H1 (cell line): ENCODE measurements at regions not wholly inside any gene's neighbourhood (a gene's known extent, or its start where the extent isn't known, plus 50 kb on each side); places are given as distances from the start of the nearest gene placed in this dataset.

Experiments used
- CTCF ChIA-PET: fragments of 300-600 bp; sonication (Branson Sonifier 250); formaldehyde crosslinking; loops from one replicate; lab custom pipeline; 2021; ENCODE audit not compliant: partially characterized antibody; lab: Charles Lee
- POLR2A ChIA-PET: fragments of 300-600 bp; sonication (Branson Sonifier 250); formaldehyde crosslinking; loops from one replicate; lab custom pipeline; 2021; ENCODE audit warnings: inconsistent platforms; ENCODE audit not compliant: partially characterized antibody; lab: Charles Lee
- DNase-seq, 2 experiments: peaks; one replicate each; pipeline versions ENCODE4 v3.0.0 to v3.0.0-alpha.2; 2010 to 2022; ENCODE audit warnings: low spot score in 2 of 2, low read depth in 1 of 2, mixed read lengths in 1 of 2
- FAIRE-seq: peaks from 2 replicates; lab custom pipeline; 2011; peaks lifted over from hg19 to GRCh38; lab: Jason Lieb, UNC
- H2AFZ ChIP-seq: 2 replicates; pipeline ENCODE4 v1.8.1; 2012; ENCODE audit warnings: low read length, inconsistent platforms
- H2AK5ac ChIP-seq: 2 replicates; pipeline ENCODE4 v1.6.1; 2013; ENCODE audit warnings: low read depth, low read length
- H2BK120ac ChIP-seq: replicated peaks from 2 replicates; pipeline ENCODE3; 2013; ENCODE audit warnings: low read depth, low read length, inconsistent platforms
- H2BK12ac ChIP-seq: 2 replicates; pipeline ENCODE4 v1.6.1; 2013; ENCODE audit warnings: low read depth, low read length
- H2BK15ac ChIP-seq: 2 replicates; pipeline ENCODE4 v1.6.1; 2013; ENCODE audit warnings: low read length
- H2BK20ac ChIP-seq: 2 replicates; pipeline ENCODE4 v1.6.1; 2013; ENCODE audit warnings: low read length
- H2BK5ac ChIP-seq: 2 replicates; pipeline ENCODE4 v1.6.1; 2013; ENCODE audit warnings: low read depth, low read length
- H3K14ac ChIP-seq: 2 replicates; pipeline ENCODE4 v1.6.1; 2013; ENCODE audit warnings: inconsistent platforms; ENCODE audit not compliant: insufficient read length
- H3K18ac ChIP-seq: 2 replicates; pipeline ENCODE4 v1.6.1; 2013; ENCODE audit warnings: low read length; ENCODE audit errors: extremely low read depth
- H3K23ac ChIP-seq: 2 replicates; pipeline ENCODE4 v1.6.1; 2013; ENCODE audit warnings: inconsistent platforms; ENCODE audit not compliant: insufficient read length
- H3K23me2 ChIP-seq: 2 replicates; pipeline ENCODE4 v1.6.1; 2013; ENCODE audit warnings: low read depth, low read length
- H3K27ac ChIP-seq: 2 replicates; pipeline ENCODE4 v1.6.1; 2011; ENCODE audit warnings: low read depth, low read length, inconsistent platforms
- H3K27me3 ChIP-seq, 4 experiments: replicated peaks in 1 of 4; 1 replicate in 1 of 4; 2 replicates in 3 of 4; pipeline versions ENCODE4 v1.6.1 to v1.8.1; 2011 to 2013; ENCODE audit warnings: low read length in 3 of 4, mild to moderate bottlenecking in 3 of 4, inconsistent platforms in 2 of 4, mixed read lengths in 2 of 4, moderate library complexity in 1 of 4; ENCODE audit not compliant: control insufficient read depth in 3 of 4, insufficient read depth in 3 of 4; ENCODE audit errors: extremely low read depth in 1 of 4
- H3K36me3 ChIP-seq, 4 experiments: 2 replicates each; pipeline versions ENCODE4 v1.6.1 to v1.8.1; 2011 to 2013; ENCODE audit warnings: mild to moderate bottlenecking in 4 of 4, low read length in 3 of 4, moderate library complexity in 2 of 4, control low read depth in 1 of 4, inconsistent platforms in 1 of 4; ENCODE audit not compliant: insufficient read depth in 4 of 4, control insufficient read depth in 2 of 4
- H3K4ac ChIP-seq: replicated peaks from 2 replicates; pipeline ENCODE3; 2013; ENCODE audit warnings: low read length, low read depth, mixed read lengths, inconsistent platforms; ENCODE audit not compliant: insufficient read length
- H3K4me1 ChIP-seq, 4 experiments: replicated peaks in 1 of 4; 1 replicate in 1 of 4; 2 replicates in 3 of 4; pipeline versions ENCODE4 v1.6.1 to v1.8.1; 2011 to 2013; ENCODE audit warnings: low read length in 3 of 4, inconsistent platforms in 2 of 4, mixed read lengths in 1 of 4; ENCODE audit not compliant: insufficient read depth in 4 of 4, control insufficient read depth in 3 of 4
- H3K4me2 ChIP-seq, 2 experiments: 2 replicates each; pipeline versions ENCODE4 v1.6.1 to v1.8.1; 2011 to 2013; ENCODE audit warnings: low read depth in 2 of 2, low read length in 2 of 2, control low read depth in 1 of 2, inconsistent platforms in 1 of 2, mild to moderate bottlenecking in 1 of 2; ENCODE audit not compliant: insufficient read depth in 1 of 2
- H3K4me3 ChIP-seq, 4 experiments: fragments of 200-600, 300-600 bp in 1 of 4; sonication (generic), shearing (Covaris generic), sonication (Bioruptor Twin) in 1 of 4; 2 replicates each; pipeline versions ENCODE4 v1.5.1 to v1.8.1; 2011 to 2016; ENCODE audit warnings: low read length in 4 of 4, low read depth in 3 of 4, control low read depth in 2 of 4, inconsistent platforms in 2 of 4, mild to moderate bottlenecking in 2 of 4, mixed read lengths in 1 of 4, moderate library complexity in 1 of 4; ENCODE audit not compliant: insufficient read depth in 2 of 4; ENCODE audit errors: extremely low read depth in 1 of 4
- H3K56ac ChIP-seq: replicated peaks from 2 replicates; pipeline ENCODE3; 2013; ENCODE audit warnings: low read depth, mild to moderate bottlenecking, mixed read lengths, low read length, inconsistent platforms; ENCODE audit not compliant: insufficient read length
- H3K79me1 ChIP-seq: 2 replicates; pipeline ENCODE4 v1.6.1; 2013; ENCODE audit warnings: low read depth, low read length, control low read depth
- H3K79me2 ChIP-seq, 2 experiments: 2 replicates each; pipeline versions ENCODE4 v1.6.1 to v1.8.1; 2012 to 2013; ENCODE audit warnings: low read length in 2 of 2, mild to moderate bottlenecking in 2 of 2, inconsistent platforms in 1 of 2; ENCODE audit not compliant: insufficient read depth in 2 of 2, control insufficient read depth in 1 of 2
- H3K9ac ChIP-seq, 4 experiments: replicated peaks in 1 of 4; 1 replicate in 1 of 4; 2 replicates in 3 of 4; pipeline versions ENCODE4 v1.6.1 to v1.8.1; 2011 to 2013; ENCODE audit warnings: low read depth in 3 of 4, low read length in 3 of 4, control low read depth in 2 of 4, mild to moderate bottlenecking in 2 of 4, moderate library complexity in 2 of 4, inconsistent platforms in 1 of 4; ENCODE audit errors: extremely low read depth in 1 of 4
- H3K9me3 ChIP-seq, 2 experiments: 2 replicates each; pipeline versions ENCODE4 v1.6.1 to v1.8.1; 2012 to 2013; ENCODE audit warnings: mild to moderate bottlenecking in 2 of 2, moderate library complexity in 2 of 2, control low read depth in 1 of 2, inconsistent platforms in 1 of 2, low read depth in 1 of 2, low read length in 1 of 2, mixed read lengths in 1 of 2; ENCODE audit not compliant: insufficient read depth in 2 of 2
- H4K20me1 ChIP-seq, 2 experiments: replicated peaks in 1 of 2; 2 replicates each; pipeline versions ENCODE3 to v1.8.1; 2011 to 2013; ENCODE audit warnings: inconsistent platforms in 2 of 2, low read length in 2 of 2, mild to moderate bottlenecking in 1 of 2; ENCODE audit not compliant: insufficient read depth in 2 of 2, control insufficient read depth in 1 of 2
- H4K5ac ChIP-seq: 2 replicates; pipeline ENCODE4 v1.6.1; 2013; ENCODE audit warnings: low read length, low read depth, mixed read lengths, inconsistent platforms; ENCODE audit not compliant: insufficient read length
- H4K8ac ChIP-seq: 2 replicates; pipeline ENCODE4 v1.8.0; 2013; ENCODE audit warnings: mild to moderate bottlenecking, moderate library complexity, low read length, inconsistent platforms; ENCODE audit not compliant: insufficient read depth; ENCODE audit errors: extremely low read depth
- H4K91ac ChIP-seq: replicated peaks from 2 replicates; pipeline ENCODE3; 2013; ENCODE audit warnings: low read length, mixed read lengths, inconsistent platforms; ENCODE audit not compliant: insufficient read length
- EP300 ChIP-seq, 2 experiments: IDR thresholded peaks; 1 replicate in 1 of 2; 2 replicates in 1 of 2; pipeline ENCODE4 v1.6.1; 2011 to 2012; ENCODE audit warnings: low read depth in 2 of 2, low read length in 2 of 2, mild to moderate bottlenecking in 2 of 2, borderline replicate concordance in 1 of 2, inconsistent platforms in 1 of 2, moderate library complexity in 1 of 2
- WGBS, 2 experiments: shearing (Covaris generic) in 1 of 2; methylation state at CpG; one replicate each; pipeline versions ENCODE4 v1.1.6 to v1.1.7; 2013 to 2015; ENCODE audit warnings: low lambda C conversion rate in 2 of 2, mixed read lengths in 2 of 2, inconsistent platforms in 1 of 2, low coverage in 1 of 2, missing lambda C conversion rate in 1 of 2; ENCODE audit not compliant: insufficient replicate concordance in 2 of 2, insufficient coverage in 1 of 2, insufficient read length in 1 of 2; ENCODE audit errors: extremely low coverage in 1 of 2, missing lambda C conversion rate in 1 of 2; 5-methylcytosine and 5-hydroxymethylcytosine counted together

GRCh38 chr5:87948486-87948885 lies 320.2 kb downstream of the TMEM161B start:
- Histone ChIP-seq H3K27ac (no peak overlapping the region), H3K14ac (no peak overlapping the region), H3K4ac (no peak overlapping the region), H4K5ac (no peak overlapping the region)
- no peak for TF ChIP-seq EP300 (IDR thresholded peaks at IDR 0.05; ENCODE audit: borderline replicate concordance in 1 of 2, low read depth in 2 of 2, low read length in 2 of 2)
- TF ChIP-seq, all 59 proteins: peak for 0
- H2BK15ac ChIP-seq = no peak overlapping the region
- no peak overlapping the region for H3K23ac ChIP-seq
- no peak overlapping the region for H4K8ac ChIP-seq
- POLR2A ChIA-PET = no interaction called here
- no peak overlapping the region for H2AK5ac ChIP-seq
- H3K23me2 ChIP-seq = no peaks in the 10 kb centered on the region
- H3K4me1 ChIP-seq = peaks cover 2 to 12% (median 7%) of the 10 kb centered on the region in 4 experiments; a peak in 5 of 7 replicates
- CTCF ChIA-PET = no interaction called here
- FAIRE-seq (no peak), DNase-seq (no peak)
- no peaks in the 10 kb centered on the region for H4K20me1 ChIP-seq
- no peaks in the 10 kb centered on the region for H3K36me3 ChIP-seq
- no peaks in the 10 kb centered on the region for H3K27me3 ChIP-seq
- H3K79me1 ChIP-seq = no peaks in the 10 kb centered on the region
- no peak overlapping the region for H3K4me3 ChIP-seq
- no peak overlapping the region for H4K91ac ChIP-seq
- no peak overlapping the region for H2BK5ac ChIP-seq
- no peak overlapping the region for H2BK20ac ChIP-seq
- H3K18ac ChIP-seq = no peak overlapping the region
- H2BK12ac ChIP-seq = no peak overlapping the region
- H3K9me3 ChIP-seq = no peaks in the 10 kb centered on the region
- H3K9ac ChIP-seq = no peak overlapping the region
- H3K79me2 ChIP-seq = no peaks in the 10 kb centered on the region
- WGBS, 2 experiments = 86% methylated on average over 2 of the region's 2 CpGs; no CpG with 5 or more reads in 1 of the 2 experiments
- H2BK120ac ChIP-seq = no peak overlapping the region
- no peak overlapping the region for H2AFZ ChIP-seq
- no peak overlapping the region for H3K4me2 ChIP-seq
- no peak overlapping the region for H3K56ac ChIP-seq
